ENCODE measurements at regions not wholly inside any gene's neighbourhood (a gene's known extent, or its start where the extent isn't known, plus 50 kb on each side); places are given as distances from the start of the nearest gene placed in this dataset.

DNA sequence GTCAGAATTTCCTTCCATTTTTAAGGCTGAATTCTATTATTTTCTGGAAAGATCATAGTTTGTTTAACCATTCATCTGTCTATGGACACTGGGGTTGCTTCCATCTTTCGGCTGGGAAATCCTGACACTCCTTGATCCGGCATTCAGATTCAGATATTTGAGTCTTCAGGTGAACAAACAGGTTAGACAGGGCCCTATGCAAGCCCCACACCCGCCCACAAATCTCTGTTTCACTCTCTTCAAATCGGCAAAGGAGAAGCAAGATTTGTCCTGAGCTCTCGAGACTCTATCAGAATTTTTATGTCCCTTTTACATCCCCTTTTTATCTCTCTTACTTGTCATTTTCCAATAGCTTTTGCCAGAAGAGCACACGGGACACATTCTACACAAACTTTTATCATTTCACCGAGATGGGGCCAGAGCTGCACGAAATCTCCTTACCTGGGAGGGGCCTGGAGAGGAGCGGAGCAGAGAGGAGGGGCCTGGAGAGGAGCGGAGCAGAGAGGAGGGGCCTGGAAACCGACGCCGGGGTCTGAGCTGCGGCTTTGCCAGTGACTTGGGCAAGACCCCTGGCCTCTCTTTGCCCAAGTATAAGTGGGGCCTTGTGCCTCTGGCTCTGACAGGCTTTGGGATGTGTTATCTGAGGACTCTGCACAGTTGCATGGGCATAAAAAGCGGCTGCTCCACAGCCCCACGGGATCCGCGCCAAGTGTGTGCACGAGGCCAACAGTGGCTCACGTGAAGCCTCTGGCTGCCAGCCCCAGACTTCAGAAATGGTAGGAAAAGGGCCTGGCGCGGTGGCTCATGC lies 54.3 kb upstream of the RBFOX3 start:
- no peak for DNase-seq (ENCODE audit: low read depth)
- TF ChIP-seq, protein P1, sequence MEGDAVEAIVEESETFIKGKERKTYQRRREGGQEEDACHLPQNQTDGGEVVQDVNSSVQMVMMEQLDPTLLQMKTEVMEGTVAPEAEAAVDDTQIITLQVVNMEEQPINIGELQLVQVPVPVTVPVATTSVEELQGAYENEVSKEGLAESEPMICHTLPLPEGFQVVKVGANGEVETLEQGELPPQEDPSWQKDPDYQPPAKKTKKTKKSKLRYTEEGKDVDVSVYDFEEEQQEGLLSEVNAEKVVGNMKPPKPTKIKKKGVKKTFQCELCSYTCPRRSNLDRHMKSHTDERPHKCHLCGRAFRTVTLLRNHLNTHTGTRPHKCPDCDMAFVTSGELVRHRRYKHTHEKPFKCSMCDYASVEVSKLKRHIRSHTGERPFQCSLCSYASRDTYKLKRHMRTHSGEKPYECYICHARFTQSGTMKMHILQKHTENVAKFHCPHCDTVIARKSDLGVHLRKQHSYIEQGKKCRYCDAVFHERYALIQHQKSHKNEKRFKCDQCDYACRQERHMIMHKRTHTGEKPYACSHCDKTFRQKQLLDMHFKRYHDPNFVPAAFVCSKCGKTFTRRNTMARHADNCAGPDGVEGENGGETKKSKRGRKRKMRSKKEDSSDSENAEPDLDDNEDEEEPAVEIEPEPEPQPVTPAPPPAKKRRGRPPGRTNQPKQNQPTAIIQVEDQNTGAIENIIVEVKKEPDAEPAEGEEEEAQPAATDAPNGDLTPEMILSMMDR (IDR thresholded peaks at IDR 0.05; ENCODE audit: low read depth, low read length, missing control alignments), result no peak
- in situ Hi-C loops (cut with HindIII; ENCODE audit: low sequenced_read_pairs), result loop anchor here (25.0 kb wide), 1 partner anchor 203 kb away; no protein-coding TSS in a partner anchor
- no peak overlapping the region for H3K4me3 ChIP-seq (ENCODE audit: low read depth, low read length)

DNA sequence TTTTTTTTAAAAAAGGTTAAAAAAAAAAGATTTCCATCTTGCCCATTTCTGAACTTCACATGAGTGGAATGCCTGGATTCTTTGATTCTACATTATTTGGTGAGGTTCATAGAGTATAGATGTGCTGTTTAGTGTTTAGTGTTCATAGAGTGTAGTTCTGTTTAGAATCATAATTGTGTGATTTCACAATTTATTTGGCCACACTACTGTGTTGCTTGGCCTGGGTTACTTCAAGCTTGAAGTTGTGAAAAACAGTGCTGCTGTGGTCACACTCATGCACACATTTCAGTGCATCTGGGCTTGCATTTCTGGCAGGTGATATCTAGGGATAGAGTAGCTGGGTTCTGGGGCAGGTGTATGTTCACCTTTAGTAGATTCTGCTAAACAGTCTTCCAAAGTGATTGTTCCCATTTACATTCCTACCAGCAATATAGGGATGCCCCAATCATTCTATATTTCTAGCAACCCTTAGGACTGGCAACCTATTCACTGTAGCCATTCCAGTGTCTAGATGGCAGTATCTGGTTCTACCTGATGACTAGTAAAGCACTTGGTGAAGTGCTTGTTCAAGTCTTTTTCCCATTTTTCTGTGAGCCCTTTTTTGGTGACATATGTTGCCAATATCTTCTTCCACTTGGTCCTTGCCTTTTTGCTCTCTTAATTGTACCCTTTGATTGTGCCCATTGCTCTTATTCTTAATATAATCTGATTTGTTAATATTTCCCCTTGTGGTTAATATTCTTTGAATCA lies 50.6 kb upstream of the RBFOX3 start:
- in situ Hi-C loops (cut with HindIII; ENCODE audit: low sequenced_read_pairs), result loop anchor here (25.0 kb wide), 1 partner anchor 199 kb away; no protein-coding TSS in a partner anchor
- no peak overlapping the region for H3K4me3 ChIP-seq (ENCODE audit: low read depth, low read length)
- DNase-seq (ENCODE audit: low read depth), result no peak
- TF ChIP-seq, protein P1 (IDR thresholded peaks at IDR 0.05; ENCODE audit: low read depth, low read length, missing control alignments), result no peak
